SKM-1 (cell line): ENCODE measurements at regions not wholly inside any gene's neighbourhood (a gene's known extent, or its start where the extent isn't known, plus 50 kb on each side); places are given as distances from the start of the nearest gene placed in this dataset.
A peak's percentile ranks its signal among the peaks of the same experiment; 100 is the strongest.
"Not testable (repeated sequence)": the region's sequence is repeated elsewhere in the genome, so short reads cannot be mapped to it uniquely, and the experiment has no call there.

Experiments used
- DNase-seq: peaks from one replicate; lab custom pipeline; 2025; ENCODE audit not compliant: unreplicated experiment; lab: John Stamatoyannopoulos, UW

- DNase-seq = no peak
These were observed 72.1 kb upstream of the EPB41L1 start for GRCh38 chr20:36082315-36082915.

GRCh38 chr20:36083200-36083599, 71.3 kb upstream of the EPB41L1 start:
- not testable (repeated sequence) for DNase-seq

- no peak for DNase-seq
These were observed 70.2 kb upstream of the EPB41L1 start for GRCh38 chr20:36084356-36084755.

- DNase-seq = peak; percentile 78
These were observed 69.5 kb upstream of the EPB41L1 start for GRCh38 chr20:36084897-36085613.

GRCh38 chr20:36085686-36086267, 68.8 kb upstream of the EPB41L1 start:
- DNase-seq = peak; percentile 23

GRCh38 chr20:36086767-36087166, 67.8 kb upstream of the EPB41L1 start:
- DNase-seq = peak; percentile 13

- DNase-seq = no peak
These were observed 64.3 kb upstream of the EPB41L1 start for GRCh38 chr20:36090223-36090622.

- no peak for DNase-seq
These were observed 62.8 kb upstream of the EPB41L1 start for GRCh38 chr20:36091561-36092397.

- no peak for DNase-seq
These were observed 62.0 kb upstream of the EPB41L1 start for GRCh38 chr20:36092398-36093024.

- DNase-seq = no peak
These were observed 61.3 kb upstream of the EPB41L1 start for GRCh38 chr20:36093025-36093803.

- DNase-seq = no peak
These were observed 60.8 kb upstream of the EPB41L1 start for GRCh38 chr20:36093804-36094145.

- no peak for DNase-seq
These were observed 60.0 kb upstream of the EPB41L1 start for GRCh38 chr20:36094497-36094896.

GRCh38 chr20:36096435-36096834, 58.1 kb upstream of the EPB41L1 start:
- no peak for DNase-seq

- no peak for DNase-seq
These were observed 57.0 kb upstream of the EPB41L1 start for GRCh38 chr20:36097337-36098151.

GRCh38 chr20:36098364-36098763, 56.2 kb upstream of the EPB41L1 start:
- DNase-seq = peak; percentile 35

- DNase-seq = no peak
These were observed 55.4 kb upstream of the EPB41L1 start for GRCh38 chr20:36099106-36099505.

GRCh38 chr20:36101192-36101591, 53.3 kb upstream of the EPB41L1 start:
- DNase-seq = no peak

- no peak for DNase-seq
These were observed 52.2 kb upstream of the EPB41L1 start for GRCh38 chr20:36102306-36102705.

GRCh38 chr20:36102809-36103596, 51.5 kb upstream of the EPB41L1 start:
- no peak for DNase-seq
